Fibroblast of lung (primary cell): ENCODE measurements at regions not wholly inside any gene's neighbourhood (a gene's known extent, or its start where the extent isn't known, plus 50 kb on each side); places are given as distances from the start of the nearest gene placed in this dataset.

Source experiments
- DNase-seq, 2 donors: peaks; one replicate each; pipeline versions ENCODE4 v3.0.0 to v3.0.0-alpha.2; 2010; ENCODE audit warnings: low read depth in 2 of 2
- H2AFZ ChIP-seq: 2 replicates; pipeline ENCODE4 v1.5.1; 2012; ENCODE audit warnings: low read length, control low read depth, inconsistent platforms
- H3K27ac ChIP-seq: 2 replicates; pipeline ENCODE4 v1.5.1; 2011; ENCODE audit warnings: low read length, control low read depth; ENCODE audit not compliant: insufficient read depth
- H3K27me3 ChIP-seq: 2 replicates; pipeline ENCODE4 v1.5.1; 2011; ENCODE audit warnings: mild to moderate bottlenecking, low read length; ENCODE audit not compliant: control insufficient read depth, insufficient read depth
- H3K36me3 ChIP-seq: 2 replicates; pipeline ENCODE4 v1.5.1; 2011; ENCODE audit warnings: low read length; ENCODE audit not compliant: control insufficient read depth, insufficient read depth
- H3K4me1 ChIP-seq: 2 replicates; pipeline ENCODE4 v1.5.1; 2011; ENCODE audit warnings: low read length; ENCODE audit not compliant: control insufficient read depth, insufficient read depth; ENCODE audit errors: extremely low read depth
- H3K4me2 ChIP-seq: 2 replicates; pipeline ENCODE4 v1.5.1; 2011; ENCODE audit warnings: low read length, control low read depth; ENCODE audit not compliant: insufficient read depth; ENCODE audit errors: extremely low read depth
- H3K4me3 ChIP-seq, 4 experiments: fragments of 200-600 bp in 1 of 4; sonication (generic) in 1 of 4; replicated peaks in 1 of 4; 2 replicates each; pipeline ENCODE4 v1.5.1; 2011 to 2016; ENCODE audit warnings: low read length in 4 of 4, low read depth in 3 of 4, mild to moderate bottlenecking in 3 of 4, control low read depth in 2 of 4, inconsistent platforms in 1 of 4, mixed read lengths in 1 of 4; ENCODE audit not compliant: insufficient read depth in 1 of 4; ENCODE audit errors: control extremely low read depth in 1 of 4
- H3K79me2 ChIP-seq: 2 replicates; pipeline ENCODE4 v1.5.1; 2012; ENCODE audit warnings: mild to moderate bottlenecking, low read length, inconsistent platforms; ENCODE audit not compliant: control insufficient read depth, insufficient read depth
- H3K9ac ChIP-seq: 2 replicates; pipeline ENCODE4 v1.5.1; 2011; ENCODE audit warnings: mild to moderate bottlenecking, low read length, control low read depth; ENCODE audit not compliant: insufficient read depth
- H3K9me3 ChIP-seq: 2 replicates; pipeline ENCODE4 v1.5.1; 2012; ENCODE audit warnings: low read depth, low read length; ENCODE audit not compliant: control insufficient read depth, insufficient read depth
- H4K20me1 ChIP-seq: 2 replicates; pipeline ENCODE4 v1.5.1; 2011; ENCODE audit warnings: low read length; ENCODE audit not compliant: control insufficient read depth, insufficient read depth; ENCODE audit errors: extremely low read depth
- EZH2 ChIP-seq: IDR thresholded peaks from 2 replicates; pipeline ENCODE4 v1.5.1; 2012; ENCODE audit warnings: low read length, control low read depth, mild to moderate bottlenecking; ENCODE audit errors: missing control alignments
- TF ChIP-seq, protein P1 (sequence below), 2 donors: IDR thresholded peaks in 1 of 2; conservative IDR thresholded peaks in 1 of 2; 1 replicate in 1 of 2; 2 replicates in 1 of 2; pipeline ENCODE4 v1.5.1; 2011 to 2012; ENCODE audit warnings: low read length in 2 of 2, control low read depth in 1 of 2, inconsistent platforms in 1 of 2, low read depth in 1 of 2, mild to moderate bottlenecking in 1 of 2

DNA sequence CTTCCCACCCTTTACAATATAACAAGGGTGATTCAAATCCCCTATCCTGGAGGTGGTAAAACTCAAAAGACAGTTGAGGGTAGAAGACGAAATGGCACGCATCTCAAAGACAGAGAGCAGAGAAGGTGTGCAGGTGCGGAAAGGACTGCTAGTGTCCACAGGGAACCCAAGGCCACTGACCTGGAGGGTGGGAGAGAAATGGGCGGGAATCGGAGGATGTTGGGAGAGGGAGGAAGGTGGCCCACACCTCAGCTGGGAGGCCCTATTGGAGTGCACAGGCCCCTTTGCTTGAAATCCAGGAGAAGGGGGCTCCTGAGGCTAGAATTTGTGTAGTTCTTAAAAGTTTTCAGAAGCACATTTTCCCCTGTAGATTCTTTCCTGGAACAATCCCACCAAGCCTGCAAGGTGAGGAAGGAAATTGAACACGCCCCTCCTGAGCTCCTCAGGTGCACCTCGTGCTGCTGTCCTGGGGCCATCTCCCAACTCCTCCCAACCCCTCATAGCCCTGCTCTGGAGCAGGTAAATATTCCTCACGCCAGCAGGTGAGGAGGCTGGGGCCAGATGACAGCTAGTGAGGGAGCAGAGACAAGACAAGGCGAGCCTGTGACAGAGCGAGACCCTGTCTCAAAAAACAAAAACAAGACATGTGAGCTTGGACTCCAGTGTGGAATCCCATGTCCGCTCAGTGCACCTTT lies 99.3 kb downstream of the MCFD2 start:
- Histone ChIP-seq H3K9me3 (no peaks in the 10 kb centered on the region), H3K27ac (no peak overlapping the region), H3K36me3 (no peaks in the 10 kb centered on the region), H3K9ac (no peak overlapping the region), H2AFZ (no peak overlapping the region), H3K79me2 (no peaks in the 10 kb centered on the region), H3K4me2 (no peak overlapping the region), H3K27me3 (no peaks in the 10 kb centered on the region), H4K20me1 (no peaks in the 10 kb centered on the region), H3K4me3 (no peak overlapping the region), H3K4me1 (peaks cover 26% of the 10 kb centered on the region)
- DNase-seq: no peak
- no peak for TF ChIP-seq EZH2
- TF ChIP-seq, protein P1, sequence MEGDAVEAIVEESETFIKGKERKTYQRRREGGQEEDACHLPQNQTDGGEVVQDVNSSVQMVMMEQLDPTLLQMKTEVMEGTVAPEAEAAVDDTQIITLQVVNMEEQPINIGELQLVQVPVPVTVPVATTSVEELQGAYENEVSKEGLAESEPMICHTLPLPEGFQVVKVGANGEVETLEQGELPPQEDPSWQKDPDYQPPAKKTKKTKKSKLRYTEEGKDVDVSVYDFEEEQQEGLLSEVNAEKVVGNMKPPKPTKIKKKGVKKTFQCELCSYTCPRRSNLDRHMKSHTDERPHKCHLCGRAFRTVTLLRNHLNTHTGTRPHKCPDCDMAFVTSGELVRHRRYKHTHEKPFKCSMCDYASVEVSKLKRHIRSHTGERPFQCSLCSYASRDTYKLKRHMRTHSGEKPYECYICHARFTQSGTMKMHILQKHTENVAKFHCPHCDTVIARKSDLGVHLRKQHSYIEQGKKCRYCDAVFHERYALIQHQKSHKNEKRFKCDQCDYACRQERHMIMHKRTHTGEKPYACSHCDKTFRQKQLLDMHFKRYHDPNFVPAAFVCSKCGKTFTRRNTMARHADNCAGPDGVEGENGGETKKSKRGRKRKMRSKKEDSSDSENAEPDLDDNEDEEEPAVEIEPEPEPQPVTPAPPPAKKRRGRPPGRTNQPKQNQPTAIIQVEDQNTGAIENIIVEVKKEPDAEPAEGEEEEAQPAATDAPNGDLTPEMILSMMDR (conservative IDR thresholded peaks at IDR 0.05 in 1 of 2, IDR thresholded peaks at IDR 0.05 in 1 of 2; ENCODE audit: low read depth in 1 of 2, low read length in 2 of 2): no peak

DNA sequence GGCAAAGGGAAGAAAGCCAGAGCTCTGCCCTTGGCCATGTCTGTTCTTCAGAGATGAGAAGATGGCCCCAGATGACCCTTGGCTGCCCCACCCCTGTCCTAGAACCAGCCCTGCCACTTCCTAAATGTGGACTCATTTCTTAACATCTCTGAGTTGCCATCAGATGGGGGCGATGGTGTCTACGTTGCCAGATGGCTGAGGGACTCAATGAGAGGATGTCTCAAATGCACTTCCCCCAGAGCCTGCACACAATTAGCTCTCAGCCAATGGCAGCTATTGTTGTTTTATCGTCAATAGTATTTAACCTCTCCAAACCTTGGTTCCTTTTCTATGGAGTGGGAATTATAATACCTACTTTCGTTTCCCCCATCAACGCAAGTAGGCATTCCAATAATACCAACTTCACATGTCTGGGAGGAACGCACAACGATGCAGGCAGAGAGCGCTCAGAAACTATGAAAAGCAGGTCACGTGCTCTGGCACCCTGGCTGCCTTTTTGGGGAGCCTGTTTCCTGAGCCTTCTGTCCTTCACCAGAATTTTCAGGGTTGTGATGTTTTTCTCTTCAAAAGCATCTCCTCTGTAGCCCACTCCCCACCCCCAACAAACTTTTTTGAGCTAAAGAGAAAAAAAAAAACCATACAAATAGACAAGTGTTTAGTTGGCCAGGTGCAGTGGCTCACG lies 100.3 kb downstream of the MCFD2 start:
- no peaks in the 10 kb centered on the region for H4K20me1 ChIP-seq
- H3K4me1 ChIP-seq: peaks cover 31% of the 10 kb centered on the region
- TF ChIP-seq, protein P1 (conservative IDR thresholded peaks at IDR 0.05 in 1 of 2, IDR thresholded peaks at IDR 0.05 in 1 of 2; ENCODE audit: low read depth in 1 of 2, low read length in 2 of 2): no peak
- no peak for TF ChIP-seq EZH2
- no peak overlapping the region for H3K4me2 ChIP-seq
- no peak for DNase-seq
- H3K9me3 ChIP-seq: no peaks in the 10 kb centered on the region
- no peak overlapping the region for H3K9ac ChIP-seq
- H3K4me3 ChIP-seq: no peak overlapping the region
- no peaks in the 10 kb centered on the region for H3K36me3 ChIP-seq
- no peak overlapping the region for H2AFZ ChIP-seq
- H3K27ac ChIP-seq: no peak overlapping the region
- no peaks in the 10 kb centered on the region for H3K79me2 ChIP-seq
- no peaks in the 10 kb centered on the region for H3K27me3 ChIP-seq

DNA sequence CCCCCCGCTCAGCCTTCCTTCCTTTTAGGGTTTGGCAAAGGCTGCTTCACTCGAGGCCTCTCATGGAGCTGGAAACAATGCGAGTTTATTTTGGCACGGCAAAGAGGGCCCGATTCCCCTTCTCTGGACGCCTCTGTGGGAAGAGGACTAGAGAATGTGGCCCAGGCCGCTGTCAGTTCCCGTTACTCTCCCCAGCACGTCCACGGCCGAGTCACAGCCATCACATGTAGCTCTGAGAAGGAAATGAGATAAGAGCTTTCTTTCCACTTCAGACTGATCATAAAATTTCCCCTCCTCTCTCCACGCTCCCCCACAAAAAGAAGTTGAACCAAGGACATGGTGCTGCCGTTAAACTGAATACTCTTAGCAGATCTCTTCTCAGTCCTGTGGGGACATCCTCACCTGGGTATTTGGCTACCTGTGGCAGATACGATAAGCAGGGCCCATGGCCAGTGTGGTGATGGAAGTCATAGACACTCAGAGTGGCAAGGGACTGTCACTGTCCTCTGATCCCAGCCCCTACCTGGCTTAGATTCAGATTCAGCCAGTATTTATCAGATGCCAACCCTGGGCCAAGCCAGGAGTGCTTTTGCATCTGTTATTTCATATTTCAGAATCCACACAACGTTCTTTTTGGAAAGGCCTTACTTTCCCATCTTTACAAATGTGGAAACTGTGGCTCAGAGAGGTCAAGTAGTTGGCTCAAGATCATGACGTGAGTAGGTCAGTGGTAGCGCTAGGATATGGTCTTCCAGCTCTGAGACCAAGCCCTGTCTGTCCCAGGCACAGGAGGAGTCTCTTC lies 101.2 kb downstream of the MCFD2 start:
- Histone ChIP-seq H3K4me1 (peaks cover 31% of the 10 kb centered on the region), H3K79me2 (no peaks in the 10 kb centered on the region), H3K9me3 (no peaks in the 10 kb centered on the region), H3K4me3 (no peak overlapping the region), H3K4me2 (no peak overlapping the region), H3K27ac (peak overlapping the region; percentile 70), H3K27me3 (no peaks in the 10 kb centered on the region), H2AFZ (peak overlapping the region; percentile 10), H3K9ac (no peak overlapping the region), H3K36me3 (no peaks in the 10 kb centered on the region), H4K20me1 (no peaks in the 10 kb centered on the region)
- TF ChIP-seq, protein P1 (conservative IDR thresholded peaks at IDR 0.05 in 1 of 2, IDR thresholded peaks at IDR 0.05 in 1 of 2; ENCODE audit: low read depth in 1 of 2, low read length in 2 of 2): no peak
- DNase-seq: peak; percentile 85 to 96
